SK-N-SH treated with all-trans-retinoic acid at 6 μM for 48 hours (cell line): ENCODE measurements at regions not wholly inside any gene's neighbourhood (a gene's known extent, or its start where the extent isn't known, plus 50 kb on each side); places are given as distances from the start of the nearest gene placed in this dataset.

Source experiments
- ATAC-seq: fragments of 200-7000 bp; cut with Tn5 transposase; 3 replicates; pipeline ENCODE4 v1.9.1; 2020; ENCODE audit warnings: mild to moderate bottlenecking, moderate library complexity
- ARNTL ChIP-seq: fragments of 450-650 bp; formaldehyde crosslinking; IDR thresholded peaks from 2 replicates; pipeline ENCODE4 v1.5.0; 2020; ENCODE audit warnings: low read depth, mild to moderate bottlenecking, moderate library complexity, borderline replicate concordance
- BACH2 ChIP-seq: fragments of 250-450 bp; sonication (Bioruptor Pico); IDR thresholded peaks from 2 replicates; pipeline ENCODE4 v1.9.0; 2021; ENCODE audit warnings: mild to moderate bottlenecking, borderline replicate concordance
- CREB5 ChIP-seq: fragments of 250-450 bp; sonication (Bioruptor Pico); IDR thresholded peaks from 2 replicates; pipeline ENCODE4 v1.5.1; 2020; ENCODE audit warnings: low read depth, mild to moderate bottlenecking, moderate library complexity
- ESRRG ChIP-seq: fragments of 250-450 bp; sonication (Bioruptor Pico); IDR thresholded peaks from 2 replicates; pipeline ENCODE4 v1.6.1; 2021; ENCODE audit warnings: mild to moderate bottlenecking
- GLIS3 ChIP-seq: fragments of 250-450 bp; sonication (Bioruptor Pico); IDR thresholded peaks from 2 replicates; pipeline ENCODE4 v1.5.0; 2020; ENCODE audit warnings: mild to moderate bottlenecking, moderate library complexity
- ISL1 ChIP-seq: fragments of 250-450 bp; sonication (Bioruptor Pico); IDR thresholded peaks from 2 replicates; pipeline ENCODE4 v2.1.2; 2022; ENCODE audit warnings: mild to moderate bottlenecking, moderate library complexity
- POU6F1 ChIP-seq: fragments of 250-450 bp; sonication (Bioruptor Pico); IDR thresholded peaks from 2 replicates; pipeline ENCODE4 v1.8.0; 2021; ENCODE audit warnings: low read depth, mild to moderate bottlenecking, moderate library complexity, borderline replicate concordance
- PPARA ChIP-seq: fragments of 250-450 bp; sonication (Bioruptor Pico); IDR thresholded peaks from 2 replicates; pipeline ENCODE4 v1.5.0; 2020; ENCODE audit warnings: mild to moderate bottlenecking, borderline replicate concordance
- RARB ChIP-seq: fragments of 250-450 bp; sonication (Bioruptor Pico); IDR thresholded peaks from 2 replicates; pipeline ENCODE4 v1.8.0; 2021; ENCODE audit warnings: mild to moderate bottlenecking, moderate library complexity
- SNAI2 ChIP-seq: fragments of 250-450 bp; sonication (Bioruptor Pico); IDR thresholded peaks from 2 replicates; pipeline ENCODE4 v1.5.0; 2020; ENCODE audit warnings: mild to moderate bottlenecking, moderate library complexity
- TCF4 ChIP-seq: fragments of 250-450 bp; sonication (Bioruptor Pico); IDR thresholded peaks from 2 replicates; pipeline ENCODE4 v1.8.0; 2021; ENCODE audit warnings: mild to moderate bottlenecking, moderate library complexity, borderline replicate concordance
- TOX ChIP-seq: fragments of 250-450 bp; sonication (Bioruptor Pico); IDR thresholded peaks from 2 replicates; pipeline ENCODE4 v1.8.0; 2021; ENCODE audit warnings: mild to moderate bottlenecking, moderate library complexity, borderline replicate concordance
- TSHZ2 ChIP-seq: fragments of 250-450 bp; sonication (Bioruptor Pico); IDR thresholded peaks from 2 replicates; pipeline ENCODE4 v1.5.0; 2020; ENCODE audit warnings: mild to moderate bottlenecking, moderate library complexity
- ZC3H10 ChIP-seq: fragments of 250-450 bp; sonication (Bioruptor Pico); IDR thresholded peaks from 2 replicates; pipeline ENCODE4 v1.5.1; 2021; ENCODE audit warnings: mild to moderate bottlenecking, moderate library complexity
- ZFP3 ChIP-seq: fragments of 250-450 bp; sonication (Bioruptor Pico); IDR thresholded peaks from 2 replicates; pipeline ENCODE4 v1.5.0; 2020; ENCODE audit warnings: mild to moderate bottlenecking, moderate library complexity
- ZFP30 ChIP-seq: fragments of 450-650 bp; formaldehyde crosslinking; IDR thresholded peaks from 2 replicates; pipeline ENCODE4 v1.5.0; 2022; ENCODE audit warnings: mild to moderate bottlenecking, moderate library complexity
- ZNF565 ChIP-seq: fragments of 450-650 bp; formaldehyde crosslinking; conservative IDR thresholded peaks from 2 replicates; pipeline ENCODE4 v1.5.0; 2020; ENCODE audit warnings: low read depth, mild to moderate bottlenecking, moderate library complexity
- TF ChIP-seq, protein P1 (sequence below): fragments of 250-450 bp; sonication (Bioruptor Pico); IDR thresholded peaks from 2 replicates; pipeline ENCODE4 v1.8.0; 2020; ENCODE audit warnings: mild to moderate bottlenecking, moderate library complexity, borderline replicate concordance

DNA sequence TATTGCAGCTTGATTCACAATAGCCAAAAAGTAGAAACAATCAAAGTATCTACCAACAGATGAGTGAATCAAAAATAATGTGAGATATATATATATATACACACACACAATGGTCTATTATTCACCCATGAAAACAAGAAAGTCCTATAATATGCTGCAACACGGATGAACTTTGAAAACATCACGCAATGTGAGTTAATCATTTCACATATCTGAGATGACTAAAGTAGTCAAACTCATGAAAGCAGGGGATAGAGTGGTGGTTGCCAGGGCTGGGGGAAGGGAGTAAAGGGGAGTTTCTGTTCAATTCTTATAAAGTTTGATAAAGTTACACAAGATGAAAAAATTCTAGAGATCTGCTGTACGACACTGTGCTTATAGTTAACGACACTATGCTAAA is 1234.8 kb downstream of the MRPL39 start:
- ATAC-seq: no peak
- TF ChIP-seq ZFP3 (CRISPR knock-in tag): no peak
- no peak for TF ChIP-seq TCF4
- TF ChIP-seq CREB5 (CRISPR knock-in tag): no peak
- no peak for TF ChIP-seq ZFP30
- TF ChIP-seq, protein P1, sequence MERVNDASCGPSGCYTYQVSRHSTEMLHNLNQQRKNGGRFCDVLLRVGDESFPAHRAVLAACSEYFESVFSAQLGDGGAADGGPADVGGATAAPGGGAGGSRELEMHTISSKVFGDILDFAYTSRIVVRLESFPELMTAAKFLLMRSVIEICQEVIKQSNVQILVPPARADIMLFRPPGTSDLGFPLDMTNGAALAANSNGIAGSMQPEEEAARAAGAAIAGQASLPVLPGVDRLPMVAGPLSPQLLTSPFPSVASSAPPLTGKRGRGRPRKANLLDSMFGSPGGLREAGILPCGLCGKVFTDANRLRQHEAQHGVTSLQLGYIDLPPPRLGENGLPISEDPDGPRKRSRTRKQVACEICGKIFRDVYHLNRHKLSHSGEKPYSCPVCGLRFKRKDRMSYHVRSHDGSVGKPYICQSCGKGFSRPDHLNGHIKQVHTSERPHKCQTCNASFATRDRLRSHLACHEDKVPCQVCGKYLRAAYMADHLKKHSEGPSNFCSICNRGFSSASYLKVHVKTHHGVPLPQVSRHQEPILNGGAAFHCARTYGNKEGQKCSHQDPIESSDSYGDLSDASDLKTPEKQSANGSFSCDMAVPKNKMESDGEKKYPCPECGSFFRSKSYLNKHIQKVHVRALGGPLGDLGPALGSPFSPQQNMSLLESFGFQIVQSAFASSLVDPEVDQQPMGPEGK: no peak
- no peak for TF ChIP-seq ZNF565 (CRISPR knock-in tag)
- TF ChIP-seq TSHZ2 (CRISPR knock-in tag): no peak
- no peak for TF ChIP-seq RARB (CRISPR knock-in tag)
- TF ChIP-seq PPARA (CRISPR knock-in tag): no peak
- TF ChIP-seq GLIS3 (CRISPR knock-in tag): no peak
- no peak for TF ChIP-seq POU6F1 (CRISPR knock-in tag)
- no peak for TF ChIP-seq ESRRG (CRISPR knock-in tag)

GRCh38 chr21:24369746-24370145 is 1237.5 kb downstream of the MRPL39 start:
- no peak for ATAC-seq
- TF ChIP-seq ZFP3 (CRISPR knock-in tag): no peak
- no peak for TF ChIP-seq ISL1 (CRISPR knock-in tag)

DNA sequence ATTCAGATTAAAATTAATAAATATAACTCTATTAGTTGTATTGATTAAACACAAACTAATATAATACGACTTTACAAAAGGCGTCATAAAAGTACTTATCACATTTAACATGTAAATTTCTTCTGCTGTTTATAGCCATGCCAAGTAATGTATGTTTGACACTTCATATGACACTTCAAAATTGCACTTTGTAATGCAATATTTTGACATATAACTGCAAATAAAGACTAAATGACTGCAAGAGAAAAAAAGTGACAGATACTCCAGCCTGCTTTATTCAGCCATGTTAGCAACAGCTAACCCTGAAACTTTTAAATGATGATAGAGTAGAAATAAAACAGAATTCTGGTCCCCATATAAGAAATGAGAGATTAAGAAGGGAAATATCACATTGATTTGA is 1238.0 kb downstream of the MRPL39 start:
- ATAC-seq: no peak
- TF ChIP-seq BACH2 (CRISPR knock-in tag) (no peak), TOX (CRISPR knock-in tag) (no peak), CREB5 (CRISPR knock-in tag) (no peak), POU6F1 (CRISPR knock-in tag) (no peak), TSHZ2 (CRISPR knock-in tag) (no peak), ESRRG (CRISPR knock-in tag) (no peak), TCF4 (no peak), ZC3H10 (CRISPR knock-in tag) (no peak), ZFP30 (no peak), SNAI2 (CRISPR knock-in tag) (no peak), RARB (CRISPR knock-in tag) (no peak), ARNTL (CRISPR knock-in tag) (no peak)
- TF ChIP-seq, all 23 proteins: peak for 0
